PC-9 (cell line): ENCODE measurements at regions not wholly inside any gene's neighbourhood (a gene's known extent, or its start where the extent isn't known, plus 50 kb on each side); places are given as distances from the start of the nearest gene placed in this dataset.

Source experiments
- CTCF ChIP-seq: fragments of 200-600 bp; sonication (generic); conservative IDR thresholded peaks from 2 replicates; pipeline ENCODE4 v1.6.1; 2017; ENCODE audit warnings: mixed run types, antibody characterized with exemption, mild to moderate bottlenecking, moderate library complexity
- EZH2 ChIP-seq: fragments of 200-600 bp; sonication (generic); IDR thresholded peaks from 2 replicates; pipeline ENCODE4 v1.8.0; 2017; ENCODE audit warnings: antibody characterized with exemption, low read depth

GRCh38 chr11:79768343-79768742, 327.5 kb upstream of the TENM4 start:
- TF ChIP-seq CTCF (no peak), EZH2 (no peak)
